Stimulated activated CD4-positive, alpha-beta T cell treated with anti-CD3 and anti-CD28 coated beads, Interleukin-2, amount 100 ng/mL, for 4 hours (primary cell): ENCODE measurements at regions not wholly inside any gene's neighbourhood (a gene's known extent, or its start where the extent isn't known, plus 50 kb on each side); places are given as distances from the start of the nearest gene placed in this dataset.
"Not testable (repeated sequence)": the region's sequence is repeated elsewhere in the genome, so short reads cannot be mapped to it uniquely, and the experiment has no call there.

Source experiments
- DNase-seq: peaks from one replicate; pipeline ENCODE4 v3.0.0-alpha.2; 2020; ENCODE audit warnings: low read depth

GRCh38 chr1:66460776-66461175, 73.2 kb upstream of the SGIP1 start:
- DNase-seq: no peak

- DNase-seq: no peak
These were observed 71.6 kb upstream of the SGIP1 start for GRCh38 chr1:66462313-66462712.

- no peak for DNase-seq
These were observed 69.6 kb upstream of the SGIP1 start for GRCh38 chr1:66464351-66464750.

GRCh38 chr1:66464802-66465201, 69.2 kb upstream of the SGIP1 start:
- DNase-seq: no peak

GRCh38 chr1:66466695-66467094, 67.3 kb upstream of the SGIP1 start:
- DNase-seq: not testable (repeated sequence)

- DNase-seq: no peak
These were observed 65.2 kb upstream of the SGIP1 start for GRCh38 chr1:66468722-66469121.

GRCh38 chr1:66475940-66476339, 58.0 kb upstream of the SGIP1 start:
- no peak for DNase-seq

- DNase-seq: no peak
These were observed 57.2 kb upstream of the SGIP1 start for GRCh38 chr1:66476774-66477173.

GRCh38 chr1:66478116-66478515, 55.8 kb upstream of the SGIP1 start:
- DNase-seq: no peak

- DNase-seq: no peak
These were observed 53.8 kb upstream of the SGIP1 start for GRCh38 chr1:66480162-66480561.

- DNase-seq: not testable (repeated sequence)
These were observed 52.7 kb upstream of the SGIP1 start for GRCh38 chr1:66481215-66481614.
